Stimulated activated CD4-positive, alpha-beta T cell treated with anti-CD3 and anti-CD28 coated beads, Interleukin-1b, Interleukin-23, amount 100 ng/mL, for 1 hour (primary cell): ENCODE measurements at regions not wholly inside any gene's neighbourhood (a gene's known extent, or its start where the extent isn't known, plus 50 kb on each side); places are given as distances from the start of the nearest gene placed in this dataset.

Source experiments
- DNase-seq, 2 donors: peaks; one replicate each; pipeline ENCODE4 v3.0.0-alpha.2; 2020; ENCODE audit warnings: low read depth in 2 of 2

DNA sequence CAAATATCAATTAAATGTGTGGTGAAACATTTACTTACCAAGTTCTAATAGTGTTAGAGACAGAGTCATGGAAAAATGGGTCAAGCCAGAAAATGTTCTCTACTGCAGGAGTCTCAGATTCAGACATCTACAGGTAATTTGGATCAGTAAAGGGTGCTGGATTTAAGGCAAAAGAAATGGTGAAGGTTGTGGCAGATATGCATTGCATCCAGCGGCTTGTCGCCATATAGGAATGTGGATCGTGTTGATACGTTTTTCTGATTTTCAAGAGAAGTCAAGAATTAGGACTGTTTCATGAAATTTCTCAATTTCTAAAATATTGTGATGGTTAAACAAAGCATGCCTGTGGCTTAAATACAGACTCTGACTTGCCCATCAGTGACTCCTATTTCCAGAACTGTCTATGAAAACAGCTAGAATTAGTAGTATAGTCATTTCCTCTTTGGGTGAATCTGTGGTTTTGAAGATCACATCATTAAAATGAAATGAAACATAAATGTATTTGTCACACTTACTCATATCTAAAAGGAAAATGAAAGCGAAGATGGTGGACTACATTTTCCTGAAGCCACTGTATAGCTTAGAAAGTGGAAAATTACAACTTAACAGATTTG lies 110.1 kb upstream of the VEGFC start:
- DNase-seq = no peak

DNA sequence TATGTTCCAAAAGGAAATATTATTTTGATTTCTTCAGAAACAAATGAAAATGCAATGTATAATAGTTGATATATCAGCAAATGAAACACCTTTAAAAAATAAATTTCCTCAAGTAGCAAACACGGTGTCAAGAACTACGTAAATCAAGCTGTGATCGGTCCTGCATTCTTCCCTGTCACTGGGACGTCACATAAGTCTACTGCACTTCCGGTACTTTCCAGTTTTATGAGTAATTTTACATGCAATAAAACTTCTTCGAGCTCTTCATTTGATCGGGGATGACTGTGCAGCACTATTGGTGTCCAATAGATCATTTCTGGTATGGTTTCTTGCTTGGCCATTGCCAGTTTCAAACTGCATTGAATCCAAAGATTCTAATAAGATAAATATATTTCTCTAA lies 114.0 kb upstream of the VEGFC start:
- no peak for DNase-seq

DNA sequence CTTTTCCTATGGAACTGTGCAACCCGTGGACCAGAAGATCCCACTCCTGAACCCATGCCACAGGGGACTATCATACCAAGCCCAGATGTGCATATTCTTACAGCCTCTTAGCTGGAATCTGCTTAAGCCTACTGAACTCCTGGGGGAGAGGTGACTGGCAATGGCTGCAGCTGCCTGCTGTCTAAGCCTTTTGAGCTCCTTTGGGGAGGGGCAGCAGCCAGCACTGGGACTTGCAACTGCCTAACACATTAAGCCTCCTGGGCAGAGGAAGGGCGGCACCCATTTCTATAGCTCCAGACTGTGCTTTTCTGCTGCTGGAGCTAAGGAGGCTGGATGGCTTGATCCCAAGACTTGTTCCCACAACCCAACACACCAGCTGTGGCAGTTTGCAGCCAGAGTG lies 117.9 kb upstream of the VEGFC start:
- DNase-seq = no peak

DNA sequence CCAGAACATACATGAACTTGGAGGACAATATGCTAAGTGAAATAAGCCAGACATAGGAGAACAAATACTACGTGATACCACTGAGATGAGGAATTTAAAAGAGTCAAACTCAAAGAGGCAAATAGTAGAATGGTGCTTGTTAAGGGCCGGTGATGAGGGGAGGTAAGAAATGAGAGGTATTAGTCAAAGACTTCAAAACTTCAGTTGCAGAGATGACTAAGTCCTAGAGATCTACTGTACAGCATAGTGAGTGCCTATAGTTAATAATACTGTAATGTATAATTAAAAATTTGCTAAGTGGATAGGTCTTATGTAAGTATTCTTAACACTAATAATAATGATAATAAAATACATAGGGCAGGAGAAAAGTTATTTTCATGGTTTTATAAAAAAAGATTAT lies 126.9 kb upstream of the VEGFC start:
- DNase-seq = no peak

DNA sequence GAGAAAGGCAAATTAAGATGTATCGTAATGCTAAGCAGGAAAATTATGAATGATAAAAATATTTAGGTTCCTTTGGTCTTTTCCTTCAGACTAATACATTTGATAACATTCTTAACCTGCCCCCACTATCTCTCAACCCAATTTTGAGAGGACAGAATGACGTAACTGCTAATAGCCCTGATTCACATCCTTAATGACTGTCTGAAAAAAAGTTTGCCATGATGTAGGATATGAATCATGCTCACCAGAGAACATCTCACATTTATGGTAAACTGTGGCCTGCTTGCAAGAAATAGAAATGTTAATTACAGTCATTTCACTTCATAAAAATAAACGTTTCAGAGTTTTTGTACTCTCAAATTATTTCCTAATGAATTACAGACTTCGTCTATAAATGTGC lies 128.0 kb upstream of the VEGFC start:
- DNase-seq = no peak

DNA sequence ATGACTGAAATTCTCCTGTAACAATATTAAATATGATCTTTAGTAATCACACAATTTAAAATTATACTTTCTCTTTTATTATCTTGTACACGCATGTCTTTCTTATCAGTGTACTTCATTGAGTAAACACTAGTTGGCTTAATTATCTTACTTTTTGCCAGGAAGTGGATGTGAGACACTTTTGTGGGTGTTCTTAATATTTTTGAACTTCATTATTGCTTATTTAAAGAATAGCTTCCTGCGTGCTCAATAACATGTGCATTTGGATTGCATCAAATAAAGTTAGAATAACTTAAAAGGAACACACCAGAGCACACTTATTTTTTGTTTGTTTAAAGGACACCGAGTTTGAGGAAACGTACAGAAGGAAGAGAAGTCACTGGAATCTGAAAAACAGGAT lies 128.5 kb upstream of the VEGFC start:
- DNase-seq = no peak

DNA sequence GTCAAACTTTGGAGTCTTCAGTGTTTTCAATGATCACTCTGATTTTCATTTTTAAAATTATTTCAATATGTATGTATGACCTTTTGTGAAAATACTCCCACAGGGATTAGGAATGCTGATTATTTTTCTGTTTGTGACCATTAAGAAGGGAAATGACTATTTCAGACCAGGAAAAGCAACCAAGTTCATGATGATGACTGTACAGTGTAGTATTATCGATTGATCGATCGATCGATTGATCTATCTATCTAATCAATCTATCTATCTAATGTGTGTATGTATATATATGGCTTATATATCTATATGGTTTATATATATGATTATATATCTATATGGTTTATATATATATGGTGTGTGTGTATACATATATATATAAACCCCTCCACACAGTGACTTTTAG lies 131.5 kb upstream of the VEGFC start:
- DNase-seq = no peak

DNA sequence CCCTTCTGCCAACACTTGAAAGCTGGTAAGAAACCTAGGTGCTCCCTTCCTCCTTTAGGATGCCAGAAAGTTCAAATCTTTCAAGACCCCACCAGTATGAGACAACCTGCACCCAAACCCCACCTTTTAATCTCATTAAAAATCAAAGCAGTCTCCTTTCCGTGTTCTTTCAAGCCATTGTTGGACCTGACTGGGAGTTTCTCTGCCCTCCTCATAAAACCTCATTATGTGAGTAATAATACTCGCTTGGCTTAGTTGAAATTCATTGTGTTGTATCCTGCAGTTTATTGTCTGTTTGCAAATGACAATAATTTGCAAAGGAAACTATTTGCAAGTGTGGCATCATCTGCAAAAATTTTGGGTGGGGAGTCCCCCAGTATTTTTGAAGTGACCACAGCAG lies 133.2 kb upstream of the VEGFC start:
- no peak for DNase-seq

DNA sequence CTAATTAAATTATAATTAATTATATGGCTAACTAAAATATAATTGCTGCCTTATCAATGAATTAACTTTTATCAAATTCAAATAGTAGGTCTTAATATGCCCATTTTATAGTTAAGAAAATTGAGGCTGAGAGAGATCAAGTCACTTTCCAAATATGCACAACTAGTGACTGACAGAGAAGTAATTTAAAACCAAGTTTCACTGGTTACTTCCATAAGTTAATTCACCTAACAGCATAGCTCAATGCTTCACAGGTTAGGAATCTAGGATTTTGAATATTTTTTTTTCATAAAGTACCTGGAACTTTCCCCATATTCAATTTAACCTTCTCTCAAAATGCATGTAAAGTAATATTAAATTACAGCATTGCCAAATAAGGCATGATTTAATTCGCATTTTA lies 134.4 kb upstream of the VEGFC start:
- no peak for DNase-seq

DNA sequence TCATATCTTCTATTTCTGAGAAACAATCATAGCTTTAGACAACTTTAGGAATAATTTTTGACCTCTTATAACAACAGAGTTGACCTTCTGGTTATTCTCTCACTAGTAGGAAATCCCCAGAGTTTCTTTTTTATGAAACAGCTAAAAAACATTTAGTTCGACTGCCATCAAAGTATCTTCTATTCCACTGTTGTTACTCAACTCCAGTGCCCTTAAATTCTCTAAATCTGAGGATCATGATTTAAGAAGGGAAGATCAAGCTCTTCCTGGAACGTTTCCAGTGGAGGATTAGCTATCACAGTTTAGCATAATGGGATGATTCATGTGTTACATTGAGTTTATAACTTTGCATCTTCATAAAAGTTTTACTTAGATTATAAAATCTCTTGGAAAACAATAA lies 134.9 kb upstream of the VEGFC start:
- no peak for DNase-seq

DNA sequence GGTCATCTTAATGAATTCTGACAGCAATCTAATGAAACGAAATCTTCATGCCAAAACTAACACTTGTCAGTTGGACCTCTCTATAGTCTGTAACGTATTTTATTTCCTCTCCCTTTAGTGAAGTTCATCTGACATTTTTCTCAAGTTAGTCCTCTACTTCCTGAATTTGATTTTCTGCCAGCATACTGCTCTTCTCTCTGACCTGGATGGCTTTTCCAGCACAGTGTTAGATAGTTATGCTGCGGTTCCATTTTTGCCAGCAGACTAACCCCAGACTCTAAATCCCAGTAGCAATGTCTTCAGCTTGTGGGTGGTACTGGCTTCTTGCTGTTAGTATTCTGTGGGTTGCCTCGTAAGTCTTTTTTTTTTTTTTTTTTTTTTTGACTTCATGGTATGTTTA lies 146.7 kb upstream of the VEGFC start:
- DNase-seq = no peak

DNA sequence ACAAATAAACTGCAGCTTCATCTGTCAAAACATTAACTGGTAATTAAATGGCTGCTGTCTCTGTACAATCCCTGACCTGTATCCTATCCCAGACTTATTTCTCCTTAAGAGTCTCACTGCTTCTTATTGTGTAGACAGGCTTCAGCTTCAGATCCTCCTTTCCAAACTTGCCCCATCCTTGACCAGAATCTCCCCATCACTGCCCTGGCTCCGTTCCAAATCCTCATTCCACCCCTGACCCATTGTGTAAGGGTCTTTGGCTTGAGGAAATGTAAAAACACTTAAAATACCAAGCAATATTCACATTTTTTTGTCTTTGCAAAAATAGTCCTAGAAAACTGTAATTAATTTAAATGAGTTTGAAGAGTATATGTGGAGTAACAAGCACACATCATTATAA lies 152.6 kb upstream of the VEGFC start:
- no peak for DNase-seq

DNA sequence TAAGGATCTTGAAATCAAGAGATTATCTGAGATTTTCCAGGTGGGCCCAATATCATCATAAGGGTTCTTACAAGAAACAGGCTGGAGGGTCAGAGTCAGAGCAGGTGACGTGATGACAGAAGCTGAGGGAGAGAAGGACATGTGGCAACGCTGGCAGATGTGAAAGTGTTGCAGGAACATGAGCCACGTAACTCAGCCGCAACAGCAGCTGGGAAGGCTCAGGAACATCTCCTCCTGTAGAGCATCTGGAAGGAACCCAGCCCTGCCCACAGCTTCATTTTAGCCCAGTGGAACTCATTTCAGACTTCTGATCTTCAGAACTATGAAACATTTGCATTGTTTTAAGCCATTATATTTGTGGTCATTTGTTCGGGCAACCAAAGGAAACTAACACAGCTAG lies 156.3 kb upstream of the VEGFC start:
- no peak for DNase-seq

DNA sequence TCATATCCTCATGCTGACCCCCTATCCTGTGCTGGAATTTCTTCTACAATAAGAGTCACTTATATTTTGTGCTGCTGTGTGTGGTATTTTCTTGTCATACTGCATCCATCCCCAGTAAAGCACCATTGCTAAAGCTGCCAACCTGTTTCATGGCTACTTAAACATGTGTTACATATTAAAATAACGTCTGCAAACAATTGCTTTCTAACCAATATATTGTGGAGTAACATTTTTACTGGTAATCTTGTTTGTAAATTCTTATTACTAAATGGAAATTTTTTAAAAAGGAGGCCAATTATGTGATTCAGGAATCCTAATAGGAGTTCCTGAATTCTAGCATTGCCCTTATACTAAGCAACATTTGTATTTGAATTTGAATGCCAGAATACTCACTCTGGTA lies 160.3 kb upstream of the VEGFC start:
- DNase-seq = no peak

DNA sequence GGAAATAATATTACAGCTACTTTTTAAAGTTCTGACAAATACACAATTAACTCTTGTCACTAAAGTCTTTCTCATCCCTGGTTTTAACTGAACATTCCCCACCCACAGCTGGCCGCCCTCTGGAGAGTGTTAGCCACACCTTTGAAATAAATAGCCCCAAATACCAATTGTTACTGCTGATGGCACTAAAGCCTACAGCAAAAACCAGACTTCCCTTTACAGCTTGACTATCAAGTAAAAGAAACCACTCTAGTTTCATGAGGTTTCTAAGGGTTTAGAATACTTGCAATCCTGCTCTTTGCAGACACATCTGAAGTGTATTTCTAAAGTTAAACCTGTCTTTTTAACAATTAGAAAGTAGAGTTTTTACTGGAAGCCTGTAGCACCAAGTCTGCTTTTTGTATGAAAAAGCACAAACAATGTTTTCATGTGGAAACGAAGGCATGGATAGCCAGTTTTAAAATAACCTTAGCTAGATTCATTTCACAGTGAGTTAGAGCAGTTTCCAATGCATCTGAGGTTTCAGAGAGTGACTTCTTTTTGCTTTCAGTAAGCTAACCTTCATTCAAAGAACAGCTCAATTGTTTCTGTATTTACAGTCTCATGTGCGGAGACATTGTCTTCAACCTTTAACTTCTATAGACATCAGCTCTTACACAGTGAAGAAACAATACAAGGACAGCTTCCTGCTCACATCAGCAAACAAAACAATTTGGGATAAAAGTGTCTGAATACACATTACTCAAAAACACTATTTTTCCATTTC lies 164.8 kb upstream of the VEGFC start:
- DNase-seq = no peak

DNA sequence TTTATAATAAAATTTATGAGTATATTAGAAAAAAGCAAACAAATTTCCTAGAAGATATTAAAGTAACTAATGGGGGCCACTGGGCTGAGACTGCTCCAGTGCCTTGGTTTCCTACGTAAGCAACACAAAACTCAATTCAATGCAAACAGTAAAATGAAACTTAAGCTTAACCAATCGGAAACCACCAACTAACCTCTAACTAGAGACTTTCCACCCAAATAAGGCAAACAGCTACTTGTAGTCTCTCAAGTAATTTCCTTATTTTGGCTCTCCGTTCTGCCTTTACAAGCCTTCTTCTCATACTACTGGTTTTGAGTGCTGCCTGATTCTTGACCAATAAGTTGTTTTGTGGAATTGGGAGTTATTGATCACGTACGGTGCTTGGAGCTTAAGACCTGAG lies 167.3 kb upstream of the VEGFC start:
- no peak for DNase-seq

DNA sequence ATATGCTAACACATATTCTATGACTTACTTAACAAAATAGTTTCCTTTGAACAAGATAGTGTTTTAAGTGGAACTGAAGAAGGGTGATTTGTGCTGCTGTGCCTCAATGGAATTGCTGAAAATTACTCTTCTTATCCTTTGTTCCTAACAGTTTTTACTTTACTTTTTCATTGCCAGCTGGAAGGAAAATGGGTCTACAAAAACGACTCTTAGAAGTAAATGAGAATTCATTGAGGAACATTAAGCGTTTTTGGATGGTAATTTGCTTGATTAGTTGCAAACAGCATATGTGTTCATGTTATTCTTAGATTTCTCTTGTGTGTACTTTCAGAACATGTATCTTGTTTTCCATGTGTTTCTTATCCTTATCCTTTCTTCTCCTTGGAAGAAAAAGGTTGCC lies 170.4 kb upstream of the VEGFC start:
- DNase-seq = no peak

DNA sequence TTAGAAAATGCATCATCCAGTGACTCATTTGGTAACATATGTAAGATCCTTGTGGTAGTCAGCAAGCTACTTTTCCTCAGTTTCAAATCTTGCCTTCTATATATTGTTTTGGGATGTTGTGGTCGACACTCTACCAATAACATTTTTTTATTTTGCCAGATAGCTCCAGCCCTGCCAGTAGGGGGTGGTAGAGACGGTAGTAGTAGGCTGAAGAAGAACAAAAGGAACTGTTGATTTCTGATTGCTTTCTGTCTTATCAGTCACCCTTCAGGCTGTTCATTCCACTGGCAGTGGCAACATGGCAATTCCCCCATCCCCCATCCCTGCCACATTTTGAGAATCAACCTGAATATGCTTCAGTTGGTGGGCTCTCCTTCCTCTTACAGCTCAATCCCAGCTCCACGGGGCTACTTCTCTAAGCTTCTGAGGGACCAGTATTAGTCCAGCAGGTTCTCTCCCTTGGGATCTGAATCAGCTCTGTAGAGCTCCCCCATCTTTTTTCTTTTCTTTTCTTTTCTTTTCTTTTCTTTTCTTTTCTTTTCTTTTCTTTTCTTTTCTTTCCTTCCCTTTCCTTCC lies 171.5 kb upstream of the VEGFC start:
- DNase-seq = no peak

DNA sequence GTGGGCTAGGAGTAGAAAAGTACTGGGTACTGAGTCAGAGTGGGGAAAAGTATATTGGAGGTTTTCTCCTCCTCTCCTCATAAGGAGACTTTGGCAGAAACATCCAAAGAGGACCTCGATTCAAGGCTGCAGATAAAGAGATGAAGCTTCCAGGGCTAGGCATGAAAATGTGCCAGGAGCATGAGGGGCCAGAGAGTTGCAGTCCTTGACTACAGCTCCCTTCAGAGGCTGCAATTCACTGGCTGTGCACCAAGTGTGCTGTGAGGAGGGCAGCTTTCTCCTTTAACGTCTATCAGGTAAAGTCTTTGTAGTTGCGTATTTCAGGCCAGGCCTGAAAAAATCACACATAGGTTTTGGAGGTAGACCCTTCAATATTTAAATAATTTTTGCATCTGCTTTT lies 174.9 kb upstream of the VEGFC start:
- no peak for DNase-seq

DNA sequence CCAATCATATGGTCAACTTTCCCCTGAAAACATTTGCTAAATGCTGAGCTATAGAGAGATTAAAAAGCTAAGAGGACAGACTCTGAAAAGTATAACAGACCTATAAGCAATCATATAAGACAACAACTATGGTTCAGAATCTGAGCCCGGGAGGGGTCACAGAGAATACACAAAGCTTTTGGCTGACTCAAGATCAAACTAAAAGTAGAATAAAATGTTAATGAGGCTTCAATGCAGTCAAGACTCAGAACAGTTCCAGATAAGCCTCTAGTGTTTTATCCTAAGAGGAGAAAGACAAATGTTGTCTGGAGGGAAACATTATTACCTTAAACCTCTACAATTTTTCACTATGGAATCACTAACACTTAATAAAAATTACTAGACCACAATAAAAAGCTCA lies 175.4 kb upstream of the VEGFC start:
- DNase-seq = no peak

DNA sequence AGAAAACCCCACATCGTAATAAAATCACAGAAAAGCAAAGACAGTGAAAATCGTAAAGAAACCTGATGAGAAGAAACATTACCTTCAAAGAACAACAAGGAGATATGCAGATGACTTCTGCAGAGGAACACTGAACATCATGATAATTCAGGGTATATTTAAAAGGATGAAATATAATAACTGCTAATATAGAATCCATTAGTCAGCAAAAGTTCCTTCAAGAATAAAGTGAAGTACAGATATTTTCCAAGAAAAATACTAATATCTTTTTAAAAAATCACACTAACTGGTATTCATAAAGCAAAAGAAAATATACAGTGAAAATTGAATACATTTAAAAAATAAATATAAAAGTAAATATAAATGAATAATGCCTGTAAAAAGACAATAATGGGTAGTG lies 176.3 kb upstream of the VEGFC start:
- no peak for DNase-seq

DNA sequence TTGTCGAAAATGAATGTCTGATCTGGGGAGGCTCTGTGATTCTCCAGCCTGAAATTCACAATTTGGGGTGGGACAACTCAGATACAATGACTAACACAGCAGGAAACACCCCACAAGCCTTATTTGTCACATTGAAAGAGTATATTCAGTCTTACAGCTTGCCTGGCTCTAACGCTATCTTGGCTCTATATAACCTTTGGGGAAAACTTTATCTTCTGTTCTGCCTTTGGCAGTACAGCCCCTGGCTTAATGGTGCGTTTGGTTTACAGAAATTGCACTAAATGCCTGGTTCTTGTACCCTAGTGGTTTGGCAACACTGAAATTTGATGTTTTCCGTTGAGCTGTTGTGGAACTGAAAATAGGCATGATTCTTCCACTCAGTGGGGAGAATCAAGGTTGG lies 178.1 kb upstream of the VEGFC start:
- no peak for DNase-seq

DNA sequence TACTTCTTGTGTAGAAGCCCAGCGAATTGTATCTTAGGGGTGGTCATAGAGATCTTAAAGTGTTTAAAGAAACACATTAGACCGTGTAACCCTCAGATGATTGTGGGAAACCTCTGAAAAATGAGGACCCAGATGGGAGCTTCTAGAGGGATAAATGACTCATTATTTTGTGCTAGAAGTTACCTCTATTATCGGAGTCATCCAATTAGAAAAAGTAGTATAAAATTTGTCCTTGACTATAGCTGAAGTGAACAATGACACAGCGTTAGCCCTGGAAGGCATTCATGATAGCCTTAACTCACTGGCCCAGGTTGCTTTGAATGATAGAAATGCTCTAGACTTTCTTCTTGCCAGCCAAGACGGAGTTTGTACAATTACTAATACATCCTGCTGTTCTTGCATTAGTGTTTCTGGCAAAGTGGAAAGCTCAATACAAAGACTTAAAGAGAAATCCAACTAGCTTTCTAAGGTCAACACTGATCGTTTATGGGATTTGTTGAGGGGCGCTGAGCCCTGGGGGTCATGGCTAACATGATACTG lies 178.9 kb upstream of the VEGFC start:
- DNase-seq = no peak
